GM18861 (cell line): ENCODE measurements at regions not wholly inside any gene's neighbourhood (a gene's known extent, or its start where the extent isn't known, plus 50 kb on each side); places are given as distances from the start of the nearest gene placed in this dataset.

ENCODE experiments used
- ATAC-seq: cut with Tn5 transposase; IDR thresholded peaks from one replicate; pipeline ENCODE4 v1.9.1; 2021; ENCODE audit not compliant: unreplicated experiment

DNA sequence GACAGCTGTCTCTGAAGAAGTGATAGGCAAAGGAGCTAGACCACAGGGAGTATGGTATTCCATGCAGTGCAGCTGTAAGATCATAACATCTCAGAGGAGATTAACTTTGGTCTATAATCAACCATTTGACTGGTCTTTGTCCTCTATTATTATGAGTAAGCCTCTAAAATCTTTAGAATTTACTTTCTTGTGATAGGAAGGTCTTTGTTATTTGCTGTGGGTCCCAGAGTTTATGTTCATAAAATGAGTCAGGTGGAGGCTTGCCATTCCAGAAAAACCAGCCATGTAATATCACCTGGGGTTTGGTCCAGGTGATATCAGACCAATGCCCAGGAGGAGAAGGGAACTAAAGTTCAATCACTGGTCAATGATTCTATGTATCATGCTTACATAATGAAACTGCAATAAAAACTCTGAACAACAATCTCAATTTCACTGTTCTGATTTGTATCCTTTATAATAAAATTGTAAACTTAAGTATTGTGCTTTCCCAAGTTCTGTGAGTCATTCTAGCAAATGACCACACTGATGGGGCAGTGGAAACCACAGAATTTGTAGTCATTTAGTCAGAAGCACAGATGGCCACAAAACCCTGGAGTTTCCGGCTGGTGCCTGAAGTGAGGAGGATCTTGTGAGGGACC is 239.6 kb upstream of the TRAM1L1 start:
- no peak for ATAC-seq

DNA sequence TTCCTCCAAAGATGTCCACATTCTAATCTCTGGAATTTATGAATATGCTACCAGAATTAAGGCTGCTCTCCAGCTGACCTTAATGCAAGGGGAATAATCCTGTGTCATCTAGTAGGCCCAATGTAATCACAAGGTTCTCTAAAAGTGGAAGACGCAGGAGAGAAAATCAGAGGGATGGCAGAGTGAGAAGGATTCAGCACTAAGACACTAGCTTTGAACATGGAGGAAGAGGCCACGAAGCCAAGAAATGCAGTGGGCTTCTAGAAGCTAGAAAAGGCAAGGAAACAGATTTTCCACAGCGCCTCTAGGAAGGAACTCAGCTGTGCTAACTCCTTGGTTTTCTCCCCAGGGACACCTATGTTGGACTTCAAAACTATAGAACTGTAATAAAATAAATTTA is 240.7 kb upstream of the TRAM1L1 start:
- ATAC-seq: no peak

DNA sequence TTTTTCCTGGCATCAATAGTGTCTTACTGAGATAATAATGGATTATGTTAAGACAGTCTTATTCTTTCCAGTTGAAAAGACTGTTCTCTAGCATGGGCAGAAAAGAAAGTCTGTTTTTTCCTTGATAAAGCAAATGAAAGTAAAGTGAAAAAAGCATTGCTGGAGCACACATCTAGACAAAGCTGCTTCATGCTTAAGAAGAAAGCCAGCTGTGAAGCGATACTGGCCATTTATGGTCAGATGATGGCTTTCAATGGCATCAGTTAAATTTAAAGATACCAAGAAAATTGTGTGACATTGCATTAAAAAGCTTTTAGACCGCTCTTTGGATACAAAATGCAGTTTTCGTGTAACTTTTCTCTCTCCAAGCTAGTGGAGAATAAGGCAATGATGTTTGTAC is 242.1 kb upstream of the TRAM1L1 start:
- no peak for ATAC-seq

DNA sequence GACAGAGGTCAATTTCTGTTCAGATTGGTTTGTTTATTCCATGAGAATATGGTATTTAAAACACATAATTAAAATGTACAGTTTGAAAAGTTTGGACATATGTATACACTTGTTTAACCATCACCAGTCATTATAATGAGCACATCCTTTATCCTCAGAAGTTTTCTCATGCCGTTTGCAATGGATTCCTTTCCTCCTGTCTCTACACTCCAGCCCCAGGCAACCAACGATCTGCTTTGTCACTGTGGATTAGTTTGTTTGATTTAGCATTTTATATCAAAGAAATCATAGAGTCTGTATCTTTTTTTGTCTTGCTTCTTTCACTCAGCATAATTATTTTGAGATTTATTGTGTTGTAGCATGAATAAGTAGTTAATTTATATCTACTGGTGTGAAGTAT is 243.0 kb upstream of the TRAM1L1 start:
- ATAC-seq: no peak

DNA sequence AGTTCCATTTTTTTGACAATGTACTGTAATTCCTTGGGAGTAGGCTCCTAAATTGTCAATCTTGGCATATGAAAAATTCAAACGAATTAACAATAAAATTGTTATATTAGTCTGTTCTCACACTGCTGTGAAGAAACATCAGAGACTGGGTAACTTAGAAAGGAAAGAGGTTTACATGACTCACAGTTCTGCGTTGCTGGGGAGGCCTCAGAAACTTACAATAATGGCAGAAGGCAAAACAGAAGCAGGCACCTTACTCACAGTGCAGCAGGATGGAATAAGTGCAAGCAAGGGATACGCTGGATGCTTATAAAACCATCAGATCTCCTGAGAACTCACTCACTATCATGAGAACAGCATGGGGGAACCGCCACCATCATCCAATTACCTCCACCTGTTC is 246.4 kb upstream of the TRAM1L1 start:
- ATAC-seq: no peak

DNA sequence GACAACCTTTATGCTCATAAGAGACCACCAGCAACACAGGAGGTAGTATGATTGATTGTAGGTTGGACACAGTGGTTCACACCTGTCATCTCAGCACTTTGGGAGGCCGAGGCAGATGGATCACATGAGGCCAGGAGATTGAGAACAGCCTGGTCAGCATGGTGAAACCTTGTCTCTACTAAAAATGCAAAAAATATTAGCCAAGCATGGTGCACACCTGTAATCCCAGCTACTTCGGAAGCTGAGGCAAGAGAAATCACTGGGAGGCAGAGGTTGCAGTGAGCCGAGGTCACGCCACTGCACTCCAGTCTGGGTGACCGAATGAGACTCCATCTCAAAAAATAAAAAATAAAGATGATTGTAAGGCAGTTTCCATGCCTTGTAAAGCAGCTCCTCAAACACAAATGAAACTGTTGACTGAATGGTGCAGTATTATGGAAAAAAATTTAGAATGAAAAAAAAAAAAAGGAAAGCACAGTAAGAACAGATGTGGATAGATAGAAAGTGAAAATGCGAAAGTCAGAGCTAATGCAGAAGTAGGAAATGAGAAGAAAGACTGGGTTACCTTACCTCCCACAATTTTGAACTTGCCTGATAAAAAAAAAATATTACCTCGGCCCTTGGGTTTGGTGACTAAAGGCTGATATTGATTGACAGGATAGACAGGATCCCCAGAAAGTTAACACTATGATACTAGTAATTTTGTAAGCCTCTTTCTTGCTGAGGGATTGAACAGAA is 249.2 kb upstream of the TRAM1L1 start:
- ATAC-seq: no peak

DNA sequence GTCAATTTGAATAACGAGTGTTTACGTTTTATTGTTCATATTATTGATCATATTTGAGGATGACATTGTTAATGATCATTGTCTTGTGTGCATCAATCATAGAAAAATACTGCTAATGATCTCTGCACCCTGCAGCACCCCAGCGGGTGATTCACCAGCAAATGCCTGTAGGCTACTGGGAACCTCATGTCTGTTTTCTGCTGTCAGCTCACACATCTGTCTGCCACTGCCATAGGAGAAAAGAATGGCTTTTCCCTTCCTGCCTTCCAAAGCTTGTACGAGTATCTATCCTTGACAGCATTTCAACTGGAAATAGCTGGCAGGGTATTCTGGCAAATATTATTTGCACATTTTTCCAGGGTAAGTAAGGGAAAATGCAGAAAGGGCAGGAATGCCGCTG is 272.1 kb upstream of the TRAM1L1 start:
- ATAC-seq: no peak

DNA sequence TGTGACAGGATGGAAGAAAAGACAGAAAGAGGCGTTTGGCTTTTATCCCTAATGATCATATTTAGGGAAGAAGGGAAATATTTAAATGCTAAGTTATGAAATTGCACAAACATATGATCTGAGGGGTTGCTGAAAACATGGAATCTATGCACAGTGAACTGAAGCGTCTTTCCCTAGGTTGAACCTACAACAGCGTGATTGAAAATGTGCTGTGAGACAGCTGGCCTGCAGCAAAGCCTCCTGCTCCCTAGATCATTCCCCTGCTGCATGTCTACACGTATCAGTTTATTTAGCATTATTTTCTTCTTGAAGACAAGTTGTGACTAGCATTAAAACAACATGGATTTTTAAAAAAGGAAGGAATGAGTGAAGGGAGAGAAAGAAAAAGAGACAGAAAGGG is 272.5 kb upstream of the TRAM1L1 start:
- no peak for ATAC-seq

DNA sequence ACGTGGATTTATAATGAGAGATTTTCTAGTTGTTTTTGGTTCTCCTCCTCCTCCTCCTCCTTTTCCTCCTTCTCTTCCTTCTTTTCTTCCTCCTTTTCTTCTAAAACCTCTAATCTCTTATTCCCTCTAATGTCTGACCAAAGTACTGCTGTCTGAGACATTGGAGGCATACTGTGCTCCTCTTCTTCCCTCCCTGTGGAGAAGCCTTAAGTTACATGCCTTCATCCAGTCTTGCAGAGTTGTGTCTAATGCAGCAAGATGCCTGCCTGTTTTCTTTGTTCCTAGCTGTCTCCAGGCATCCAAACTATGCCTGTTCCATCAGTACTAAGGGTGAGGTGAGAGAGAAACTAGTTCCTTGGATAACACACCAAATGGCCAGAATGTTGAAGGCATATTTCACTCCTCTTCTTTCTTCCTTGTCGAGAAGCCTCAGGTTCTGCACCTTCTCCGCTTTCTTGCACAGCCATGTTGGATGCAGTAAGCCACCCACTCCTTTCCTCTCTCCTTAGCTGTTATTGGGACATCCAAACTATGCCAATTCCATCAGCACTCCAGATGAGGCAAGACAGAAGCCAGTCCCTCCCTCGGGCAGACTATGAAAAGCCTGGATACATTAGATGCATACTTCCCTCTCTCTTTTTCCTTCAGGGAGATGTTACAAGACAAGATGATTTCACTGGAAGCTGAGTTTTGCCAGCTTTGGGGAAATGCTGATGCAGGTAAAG is 285.7 kb upstream of the TRAM1L1 start:
- no peak for ATAC-seq

DNA sequence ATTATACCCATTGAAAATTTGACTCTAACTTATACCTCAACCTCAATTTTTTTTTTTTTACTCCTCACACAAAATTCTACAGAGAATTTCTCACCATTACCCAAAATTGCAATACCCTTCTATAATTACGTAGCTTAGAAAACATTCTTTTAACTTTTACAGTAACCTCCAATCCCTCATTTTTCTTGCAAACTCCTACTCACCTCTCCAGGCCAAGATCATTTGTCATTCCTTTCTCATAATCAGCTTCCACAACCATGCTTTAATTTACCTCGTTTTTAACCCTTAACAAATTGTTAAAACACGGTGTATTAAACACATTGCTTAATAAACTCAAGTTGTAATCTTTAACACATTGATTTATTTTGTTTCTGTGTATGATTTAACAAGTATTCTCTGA is 289.7 kb upstream of the TRAM1L1 start:
- ATAC-seq: no peak

DNA sequence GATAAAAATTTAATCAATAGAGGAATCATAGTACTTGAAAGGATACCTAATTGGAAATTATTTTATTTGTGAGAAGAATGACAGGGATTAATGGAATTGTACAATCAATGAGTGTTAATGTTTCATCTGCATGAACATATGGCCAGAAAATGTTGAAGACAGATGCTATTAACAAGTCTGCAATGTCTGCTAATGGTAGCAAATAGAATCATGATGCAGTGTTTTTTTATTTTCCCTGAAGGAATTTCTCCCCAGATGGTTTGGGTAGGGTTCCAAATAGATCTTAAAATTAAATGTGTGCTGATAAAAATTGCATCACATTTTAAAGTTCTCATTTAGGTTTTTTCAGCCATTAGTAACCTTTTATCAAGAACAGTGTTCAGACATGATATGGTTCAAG is 291.3 kb upstream of the TRAM1L1 start:
- ATAC-seq: no peak

DNA sequence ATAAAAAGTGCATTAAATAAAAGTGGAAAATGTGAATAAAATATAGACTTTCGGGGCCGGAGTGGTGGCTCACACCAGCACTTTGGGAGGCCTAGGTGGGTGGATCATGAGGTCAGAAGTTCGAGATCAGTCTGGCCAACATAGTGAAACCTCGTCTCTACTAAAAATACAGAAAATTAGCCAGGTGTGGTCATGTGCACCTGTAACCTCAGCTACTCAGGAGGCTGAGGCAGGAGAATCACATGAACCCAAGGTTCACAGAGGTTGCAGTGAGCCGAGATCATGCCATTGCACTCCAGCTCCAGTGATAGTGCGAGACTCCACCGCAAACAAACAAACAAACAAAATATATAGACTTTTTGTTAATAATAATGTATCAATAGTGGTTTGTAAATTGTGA is 293.6 kb upstream of the TRAM1L1 start:
- ATAC-seq: no peak

DNA sequence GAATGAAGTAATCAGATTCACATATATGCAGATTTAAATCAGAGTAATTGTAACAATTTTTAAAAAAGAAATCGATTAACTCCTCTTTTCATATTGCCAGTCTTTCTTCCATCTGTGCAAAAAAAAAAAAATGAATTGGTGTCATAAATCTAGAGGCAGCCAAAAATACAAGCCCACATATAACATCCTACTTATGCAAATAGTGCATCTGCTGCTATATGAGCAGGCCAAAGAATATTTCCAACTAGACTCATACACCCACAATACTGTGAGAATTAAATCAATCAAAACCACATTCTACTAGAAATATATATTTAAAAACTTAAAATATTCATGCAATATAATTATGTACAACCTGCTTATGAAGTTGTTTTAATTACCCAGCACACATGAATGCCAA is 298.1 kb upstream of the TRAM1L1 start:
- no peak for ATAC-seq

DNA sequence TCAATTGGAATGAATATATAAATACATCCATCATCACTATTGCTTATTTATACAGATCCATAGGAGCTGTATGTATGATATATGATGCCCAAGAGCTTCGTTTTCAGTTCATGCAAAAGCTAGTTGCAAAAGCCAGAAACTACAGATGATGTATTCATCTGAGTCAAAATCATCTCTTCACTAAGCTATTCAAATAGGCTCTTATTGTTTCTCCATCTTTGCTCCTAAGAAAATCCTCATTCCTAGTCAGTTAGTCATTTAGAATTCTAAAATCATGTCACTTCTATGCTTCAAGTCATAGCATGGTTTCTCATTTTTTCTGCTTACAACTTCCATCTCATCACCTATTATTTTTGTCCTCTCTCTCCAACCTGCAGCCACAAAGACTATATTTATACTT is 300.1 kb upstream of the TRAM1L1 start:
- ATAC-seq: no peak

DNA sequence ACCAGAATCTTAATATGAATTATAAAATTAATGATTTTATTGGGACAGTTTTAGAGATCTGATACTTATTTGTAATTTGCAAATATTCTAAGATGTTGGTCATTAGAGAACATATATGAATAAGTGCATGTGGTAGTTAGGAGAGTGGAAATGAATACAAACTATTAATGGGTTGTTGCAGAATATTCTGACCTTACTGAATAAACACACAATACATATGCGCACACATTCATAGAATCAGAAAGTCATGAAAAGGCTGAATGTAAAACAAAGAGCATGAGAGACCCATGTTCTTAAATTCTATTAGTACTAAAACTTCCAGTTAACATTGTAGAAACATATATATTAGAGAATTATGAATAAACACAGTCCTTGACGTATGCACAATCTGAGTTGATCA is 301.7 kb upstream of the TRAM1L1 start:
- no peak for ATAC-seq

DNA sequence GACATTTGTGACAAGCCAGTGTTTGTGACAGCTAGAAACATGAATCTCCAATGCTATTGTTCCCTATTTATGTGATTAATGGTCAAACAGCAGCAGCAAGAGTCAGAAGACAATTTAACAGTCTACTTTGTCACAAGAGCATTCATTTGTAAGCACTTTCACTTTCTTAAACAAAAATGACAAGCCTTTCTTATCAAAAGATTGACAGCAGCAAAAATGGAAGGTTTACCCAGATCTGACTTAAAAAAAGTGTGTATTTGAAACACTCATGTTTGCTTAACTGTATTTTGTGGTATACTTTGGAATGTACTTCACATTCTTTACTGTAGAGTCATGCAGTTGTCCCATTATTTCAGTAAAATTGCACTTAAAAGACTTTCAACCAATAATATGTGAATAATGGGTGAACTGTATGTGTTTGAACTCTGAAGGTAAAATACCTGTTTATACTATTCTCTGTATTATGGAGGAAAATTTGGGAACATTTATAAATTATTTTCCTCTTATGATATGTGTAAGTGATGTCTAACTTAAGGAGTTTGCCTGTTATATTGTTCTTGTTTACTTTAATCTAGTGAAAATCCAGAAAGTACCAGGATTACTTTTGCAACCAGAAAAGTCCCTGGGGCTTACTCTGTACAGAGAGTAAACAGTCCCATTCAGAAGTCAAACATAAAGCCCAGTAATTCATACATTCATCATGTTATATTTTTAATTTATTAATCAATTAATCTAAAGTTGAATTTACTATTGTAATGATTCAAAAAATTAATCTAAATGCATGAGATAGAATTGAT is 314.9 kb upstream of the TRAM1L1 start:
- no peak for ATAC-seq

DNA sequence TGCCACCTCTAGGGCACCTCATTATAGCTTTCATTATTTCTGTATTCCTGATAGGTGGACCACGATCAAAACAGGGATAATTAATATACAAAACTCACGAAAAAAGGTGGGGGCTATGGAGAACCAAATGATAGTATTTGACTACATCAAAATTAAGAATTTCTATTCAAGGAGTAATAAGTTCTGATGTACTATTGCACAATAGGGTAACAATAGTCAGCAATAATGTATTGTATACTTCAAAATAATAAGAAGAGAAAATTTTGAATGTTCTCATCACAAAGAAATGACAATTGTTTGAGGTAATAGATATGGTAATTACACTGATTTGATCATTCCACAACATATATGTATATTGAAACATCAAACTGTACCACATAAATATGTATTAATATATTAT is 327.3 kb upstream of the TRAM1L1 start:
- no peak for ATAC-seq

DNA sequence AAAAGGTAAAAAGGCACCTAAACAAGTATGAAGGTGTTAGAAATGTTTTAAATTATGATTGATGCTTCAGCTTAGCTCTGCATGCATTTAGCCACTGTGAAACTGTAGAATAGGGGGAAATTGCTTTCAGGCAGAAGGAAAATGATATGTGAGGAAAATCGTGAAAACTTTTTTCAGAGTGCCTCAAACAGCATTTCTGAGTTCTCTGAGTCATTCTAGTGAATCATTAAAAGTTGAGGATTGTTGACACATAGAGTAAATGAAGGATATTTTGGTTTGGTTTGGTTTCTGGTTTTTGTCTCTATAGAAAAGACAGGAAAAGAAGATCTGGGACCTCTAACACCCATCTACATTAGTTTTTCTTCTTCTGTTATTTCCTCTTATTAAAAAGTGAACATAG is 332.5 kb upstream of the TRAM1L1 start:
- no peak for ATAC-seq

DNA sequence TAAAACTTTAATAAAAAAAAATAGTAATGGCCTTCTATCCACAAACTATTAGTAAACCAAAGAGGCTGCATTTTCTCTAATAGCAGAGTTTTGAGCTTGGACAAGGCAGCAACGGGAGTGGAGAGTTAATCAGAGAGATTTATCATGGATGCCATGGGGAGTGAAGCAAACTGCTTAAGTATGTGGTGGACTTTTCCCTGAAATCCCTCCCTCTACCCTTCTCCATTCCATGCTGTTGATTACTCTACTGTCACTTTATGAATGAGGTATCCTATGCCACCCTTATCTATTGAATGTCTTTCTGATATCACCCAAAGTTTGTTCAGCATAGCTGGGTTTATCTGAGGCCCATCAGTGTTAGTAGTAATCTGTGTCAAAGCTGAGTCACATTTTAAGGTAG is 335.6 kb upstream of the TRAM1L1 start:
- no peak for ATAC-seq

DNA sequence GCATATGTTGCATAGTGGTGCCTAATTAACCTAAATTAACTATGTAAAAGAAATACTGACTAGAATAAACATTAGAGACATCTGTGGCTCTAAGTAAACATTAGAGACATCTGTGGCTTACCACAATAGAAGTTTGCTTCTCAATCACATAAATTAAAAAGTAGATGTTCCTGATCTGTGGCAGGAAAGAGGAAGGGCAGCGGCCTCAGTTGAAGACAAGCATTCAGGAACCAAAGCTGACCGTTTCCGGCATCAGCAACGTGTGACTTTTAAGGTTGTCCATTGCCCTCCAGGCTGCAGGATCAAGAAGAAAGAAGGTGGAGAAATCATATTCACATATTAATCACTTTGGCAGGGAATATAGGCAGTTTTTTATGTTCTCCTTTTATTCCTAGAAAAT is 336.3 kb upstream of the TRAM1L1 start:
- ATAC-seq: no peak

DNA sequence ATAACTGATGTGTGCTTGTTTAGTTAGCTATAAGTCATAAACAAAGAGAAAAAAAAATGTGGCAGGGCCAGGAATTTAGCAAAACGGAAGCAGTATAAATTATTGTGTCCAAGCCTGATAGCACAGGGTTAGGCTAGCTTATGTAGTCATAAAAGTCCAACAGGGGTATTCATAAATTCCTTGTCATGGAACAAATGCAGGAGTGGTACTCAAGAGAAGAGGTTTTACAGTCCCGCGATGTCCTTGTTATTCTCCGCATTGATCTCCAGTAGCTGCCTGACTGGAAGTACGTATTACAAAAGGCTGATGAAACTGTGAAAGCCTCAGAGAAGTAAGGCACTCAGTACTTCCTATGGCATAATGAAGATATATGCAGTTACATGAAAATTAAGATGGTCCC is 336.9 kb upstream of the TRAM1L1 start:
- ATAC-seq: no peak

DNA sequence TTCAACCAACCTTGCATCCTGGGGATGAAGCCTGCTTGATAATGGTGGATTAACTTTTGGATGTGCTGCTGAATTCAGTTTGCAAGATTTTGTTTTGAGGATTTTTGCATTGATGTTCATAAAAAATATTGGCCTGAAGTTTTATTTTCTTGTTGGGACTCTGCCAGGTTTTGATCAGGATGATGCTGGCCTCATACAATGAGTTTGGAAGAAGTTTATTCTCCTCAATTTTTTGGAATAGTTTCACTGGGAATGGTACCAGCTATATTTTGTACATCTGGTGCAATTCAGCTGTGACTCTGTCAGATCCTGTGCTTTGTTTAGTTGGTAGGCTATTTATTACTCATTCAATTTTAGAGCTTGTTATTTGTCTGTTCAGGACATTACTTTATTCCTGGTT is 340.3 kb upstream of the TRAM1L1 start:
- no peak for ATAC-seq
